Neural cell (in vitro differentiated cells): ENCODE measurements at regions not wholly inside any gene's neighbourhood (a gene's known extent, or its start where the extent isn't known, plus 50 kb on each side); places are given as distances from the start of the nearest gene placed in this dataset.

Experiments used
- H2AFZ ChIP-seq: fragments of 200-600, 300-800 bp; sonication (generic), shearing (Covaris generic); 2 replicates; pipeline ENCODE4 v1.6.0; 2014; ENCODE audit warnings: low read depth, mild to moderate bottlenecking, antibody characterized with exemption, low read length, moderate library complexity
- H3F3A ChIP-seq: fragments of 200-600 bp; shearing (Covaris generic); 2 replicates; pipeline ENCODE4 v1.6.1; 2016; ENCODE audit warnings: mild to moderate bottlenecking, moderate library complexity, mixed read lengths, antibody characterized with exemption, low read length; ENCODE audit not compliant: insufficient read depth, poor library complexity, severe bottlenecking
- H3K27ac ChIP-seq: fragments of 200-600, 300-800 bp; sonication (generic), shearing (Covaris generic); 2 replicates; pipeline ENCODE4 v1.5.1; 2014; ENCODE audit warnings: mild to moderate bottlenecking, low read length, moderate library complexity
- H3K27me3 ChIP-seq: fragments of 300-800, 200-600 bp; sonication (generic), shearing (Covaris generic); 2 replicates; pipeline ENCODE4 v1.6.0; 2014; ENCODE audit warnings: mild to moderate bottlenecking, low read depth, low read length, moderate library complexity; ENCODE audit not compliant: insufficient read depth
- H3K36me3 ChIP-seq: fragments of 300-800, 200-600 bp; sonication (generic), shearing (Covaris generic); 2 replicates; pipeline ENCODE4 v1.5.1; 2014; ENCODE audit warnings: mild to moderate bottlenecking, antibody characterized with exemption, low read length, moderate library complexity; ENCODE audit not compliant: insufficient read depth
- H3K4me2 ChIP-seq: fragments of 300-800, 200-600 bp; sonication (generic), shearing (Covaris generic); 2 replicates; pipeline ENCODE4 v1.6.0; 2014; ENCODE audit warnings: mild to moderate bottlenecking, low read length
- H3K4me3 ChIP-seq: fragments of 300-800, 200-600 bp; sonication (generic), shearing (Covaris generic); 2 replicates; pipeline ENCODE4 v1.5.1; 2014; ENCODE audit warnings: mild to moderate bottlenecking, low read length, moderate library complexity
- H3K79me2 ChIP-seq: fragments of 200-600 bp; shearing (Covaris generic); replicated peaks from 2 replicates; pipeline ENCODE4 v1.6.0; 2014; ENCODE audit warnings: mild to moderate bottlenecking, low read length, moderate library complexity; ENCODE audit not compliant: insufficient read depth
- H3K9ac ChIP-seq: fragments of 300-800, 200-600 bp; sonication (generic), shearing (Covaris generic); 2 replicates; pipeline ENCODE4 v1.6.1; 2016; ENCODE audit warnings: mild to moderate bottlenecking, low read length, mixed read lengths
- H3K9me2 ChIP-seq: fragments of 200-600 bp; shearing (Covaris generic); 2 replicates; pipeline ENCODE4 v1.6.1; 2016; ENCODE audit warnings: mild to moderate bottlenecking, low read length, mixed read lengths; ENCODE audit not compliant: insufficient read depth
- H3K9me3 ChIP-seq: fragments of 200-600, 300-800 bp; sonication (generic), shearing (Covaris generic); 2 replicates; pipeline ENCODE4 v1.6.1; 2016; ENCODE audit warnings: mild to moderate bottlenecking, mixed run types, low read length, moderate library complexity, mixed read lengths
- H4K20me1 ChIP-seq: fragments of 200-600 bp; shearing (Covaris generic); 2 replicates; pipeline ENCODE4 v1.6.1; 2016; ENCODE audit warnings: mild to moderate bottlenecking, mixed run types; ENCODE audit not compliant: insufficient read depth
- EP300 ChIP-seq: fragments of 450-650 bp; conservative IDR thresholded peaks from 2 replicates; pipeline ENCODE4 v1.6.1; 2014; ENCODE audit warnings: antibody characterized with exemption, mild to moderate bottlenecking, moderate library complexity; ENCODE audit not compliant: poor library complexity, severe bottlenecking
- EZH2 ChIP-seq: fragments of 200-600, 300-800 bp; shearing (Covaris generic), sonication (generic); IDR thresholded peaks from 2 replicates; pipeline ENCODE4 v1.6.1; 2014; ENCODE audit warnings: antibody characterized with exemption, low read length, borderline replicate concordance, mild to moderate bottlenecking; ENCODE audit not compliant: insufficient read depth, poor library complexity, severe bottlenecking
- MXI1 ChIP-seq: fragments of 450-650 bp; conservative IDR thresholded peaks from 2 replicates; pipeline ENCODE4 v1.6.1; 2014; ENCODE audit warnings: antibody characterized with exemption, mild to moderate bottlenecking; ENCODE audit not compliant: poor library complexity, severe bottlenecking
- POLR2AphosphoS5 ChIP-seq: IDR thresholded peaks from 2 replicates; pipeline ENCODE4 v1.6.1; 2012
- RAD21 ChIP-seq: fragments of 450-650 bp; conservative IDR thresholded peaks from 2 replicates; pipeline ENCODE4 v1.6.1; 2014; ENCODE audit warnings: antibody characterized with exemption, mild to moderate bottlenecking, moderate library complexity
- REST ChIP-seq: IDR thresholded peaks from 2 replicates; pipeline ENCODE4 v1.6.1; 2012; ENCODE audit warnings: borderline replicate concordance
- SMC3 ChIP-seq: fragments of 450-650 bp; conservative IDR thresholded peaks from 2 replicates; pipeline ENCODE4 v1.6.1; 2014; ENCODE audit warnings: antibody characterized with exemption, mild to moderate bottlenecking, moderate library complexity; ENCODE audit not compliant: poor library complexity
- TAF1 ChIP-seq: IDR thresholded peaks from 2 replicates; pipeline ENCODE4 v1.6.1; 2012; ENCODE audit warnings: low read depth
- TF ChIP-seq, protein P1 (sequence below): fragments of 450-650 bp; IDR thresholded peaks from 2 replicates; pipeline ENCODE4 v1.5.1; 2014; ENCODE audit warnings: antibody characterized with exemption, mild to moderate bottlenecking, moderate library complexity; ENCODE audit not compliant: poor library complexity, severe bottlenecking

- H3K4me3 ChIP-seq: no peak overlapping the region
- H3K36me3 ChIP-seq: no peaks in the 10 kb centered on the region
- H3K79me2 ChIP-seq: no peaks in the 10 kb centered on the region
- no peaks in the 10 kb centered on the region for H3K9me2 ChIP-seq
- H3F3A ChIP-seq: no peaks in the 10 kb centered on the region
- no peak overlapping the region for H3K4me2 ChIP-seq
- no peak for TF ChIP-seq REST
- TF ChIP-seq RAD21: no peak
- no peak for TF ChIP-seq EZH2
- TF ChIP-seq TAF1: no peak
- TF ChIP-seq, protein P1, sequence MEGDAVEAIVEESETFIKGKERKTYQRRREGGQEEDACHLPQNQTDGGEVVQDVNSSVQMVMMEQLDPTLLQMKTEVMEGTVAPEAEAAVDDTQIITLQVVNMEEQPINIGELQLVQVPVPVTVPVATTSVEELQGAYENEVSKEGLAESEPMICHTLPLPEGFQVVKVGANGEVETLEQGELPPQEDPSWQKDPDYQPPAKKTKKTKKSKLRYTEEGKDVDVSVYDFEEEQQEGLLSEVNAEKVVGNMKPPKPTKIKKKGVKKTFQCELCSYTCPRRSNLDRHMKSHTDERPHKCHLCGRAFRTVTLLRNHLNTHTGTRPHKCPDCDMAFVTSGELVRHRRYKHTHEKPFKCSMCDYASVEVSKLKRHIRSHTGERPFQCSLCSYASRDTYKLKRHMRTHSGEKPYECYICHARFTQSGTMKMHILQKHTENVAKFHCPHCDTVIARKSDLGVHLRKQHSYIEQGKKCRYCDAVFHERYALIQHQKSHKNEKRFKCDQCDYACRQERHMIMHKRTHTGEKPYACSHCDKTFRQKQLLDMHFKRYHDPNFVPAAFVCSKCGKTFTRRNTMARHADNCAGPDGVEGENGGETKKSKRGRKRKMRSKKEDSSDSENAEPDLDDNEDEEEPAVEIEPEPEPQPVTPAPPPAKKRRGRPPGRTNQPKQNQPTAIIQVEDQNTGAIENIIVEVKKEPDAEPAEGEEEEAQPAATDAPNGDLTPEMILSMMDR: no peak
- no peak for TF ChIP-seq EP300
- TF ChIP-seq POLR2AphosphoS5: no peak
- TF ChIP-seq SMC3: no peak
- TF ChIP-seq MXI1: no peak
- no peaks in the 10 kb centered on the region for H3K9me3 ChIP-seq
- no peak overlapping the region for H2AFZ ChIP-seq
- no peaks in the 10 kb centered on the region for H4K20me1 ChIP-seq
- no peak overlapping the region for H3K9ac ChIP-seq
- H3K27me3 ChIP-seq: no peaks in the 10 kb centered on the region
- H3K27ac ChIP-seq: no peak overlapping the region
Measured at GRCh38 chr4:180861651-180862050, 1381.6 kb upstream of the TENM3 start.

- no peaks in the 10 kb centered on the region for H3K9me2 ChIP-seq
- H3K36me3 ChIP-seq: no peaks in the 10 kb centered on the region
- no peak overlapping the region for H3K9ac ChIP-seq
- H2AFZ ChIP-seq: no peak overlapping the region
- H3K27me3 ChIP-seq: no peaks in the 10 kb centered on the region
- H4K20me1 ChIP-seq: no peaks in the 10 kb centered on the region
- no peaks in the 10 kb centered on the region for H3K79me2 ChIP-seq
- H3K27ac ChIP-seq: no peak overlapping the region
- H3K4me2 ChIP-seq: no peak overlapping the region
- no peak for TF ChIP-seq EZH2
- TF ChIP-seq, protein P1: no peak
- TF ChIP-seq MXI1: no peak
- no peak for TF ChIP-seq REST
- no peak for TF ChIP-seq RAD21
- no peak for TF ChIP-seq EP300
- TF ChIP-seq TAF1: no peak
- TF ChIP-seq SMC3: no peak
- TF ChIP-seq POLR2AphosphoS5: no peak
- H3F3A ChIP-seq: no peaks in the 10 kb centered on the region
- H3K4me3 ChIP-seq: no peak overlapping the region
- no peaks in the 10 kb centered on the region for H3K9me3 ChIP-seq
Measured at GRCh38 chr4:180866933-180867643, 1376.1 kb upstream of the TENM3 start.
